ENCODE measurements at regions not wholly inside any gene's neighbourhood (a gene's known extent, or its start where the extent isn't known, plus 50 kb on each side); places are given as distances from the start of the nearest gene placed in this dataset.

- TF ChIP-seq POLR2AphosphoS5 (IDR thresholded peaks at IDR 0.05) (no peak), CTCF (IDR thresholded peaks at IDR 0.05 in 8 of 11, conservative IDR thresholded peaks at IDR 0.05 in 3 of 11) (no peak)
Observed at GRCh38 chr6:153442096-153442495, 311.0 kb upstream of the RGS17 start.
